Progenitor cell of endocrine pancreas (in vitro differentiated cells): ENCODE measurements at regions not wholly inside any gene's neighbourhood (a gene's known extent, or its start where the extent isn't known, plus 50 kb on each side); places are given as distances from the start of the nearest gene placed in this dataset.

Source experiments
- DNase-seq: peaks from one replicate; pipeline ENCODE4 v3.0.0; 2021; ENCODE audit warnings: low spot score; ENCODE audit not compliant: unreplicated experiment
- H3K27ac Mint-ChIP-seq: 2 replicates; pipeline ENCODE4 v1.8.0; 2021; ENCODE audit warnings: mild to moderate bottlenecking, moderate library complexity, mixed read lengths
- H3K27me3 Mint-ChIP-seq: 2 replicates; pipeline ENCODE4 v1.8.0; 2021; ENCODE audit warnings: mixed read lengths
- H3K36me3 Mint-ChIP-seq: 2 replicates; pipeline ENCODE4 v1.8.0; 2022; ENCODE audit warnings: mixed read lengths; ENCODE audit not compliant: insufficient read depth
- H3K4me1 Mint-ChIP-seq: 2 replicates; pipeline ENCODE4 v1.8.0; 2021; ENCODE audit warnings: low read depth, mixed read lengths
- H3K4me3 Mint-ChIP-seq: 2 replicates; pipeline ENCODE4 v1.8.0; 2021; ENCODE audit warnings: low read depth, mild to moderate bottlenecking, moderate library complexity, mixed read lengths
- H3K9me3 Mint-ChIP-seq: 2 replicates; pipeline ENCODE4 v1.8.0; 2021; ENCODE audit warnings: low read depth, mixed read lengths
- CTCF ChIP-seq: fragments of 200-600 bp; sonication (generic); IDR thresholded peaks from one replicate; pipeline ENCODE4 v1.5.0; 2021; ENCODE audit warnings: antibody characterized with exemption, mild to moderate bottlenecking; ENCODE audit not compliant: unreplicated experiment

- H3K27me3 Mint-ChIP-seq, result peaks cover 5% of the 10 kb centered on the region
- DNase-seq, result no peak
- H3K4me1 Mint-ChIP-seq, result peaks cover 11% of the 10 kb centered on the region
- H3K27ac Mint-ChIP-seq, result no peak overlapping the region
- peaks cover 2% of the 10 kb centered on the region for H3K36me3 Mint-ChIP-seq
- no peak for TF ChIP-seq CTCF
- H3K9me3 Mint-ChIP-seq, result peaks cover 20% of the 10 kb centered on the region
- H3K4me3 Mint-ChIP-seq, result no peak overlapping the region
Measured at GRCh38 chr2:211258646-211259335, 702.4 kb downstream of the CPS1 start.

- no peak overlapping the region for H3K4me3 Mint-ChIP-seq
- DNase-seq, result no peak
- TF ChIP-seq CTCF, result no peak
Measured at GRCh38 chr2:211259831-211260476, 703.6 kb downstream of the CPS1 start.

GRCh38 chr2:211270257-211270656, 713.9 kb downstream of the CPS1 start:
- no peak overlapping the region for H3K27ac Mint-ChIP-seq
- no peaks in the 10 kb centered on the region for H3K36me3 Mint-ChIP-seq
- H3K9me3 Mint-ChIP-seq, result no peaks in the 10 kb centered on the region
- TF ChIP-seq CTCF, result no peak
- H3K27me3 Mint-ChIP-seq, result no peaks in the 10 kb centered on the region
- DNase-seq, result no peak
- H3K4me1 Mint-ChIP-seq, result no peaks in the 10 kb centered on the region
- H3K4me3 Mint-ChIP-seq, result no peak overlapping the region

More at GRCh38 chr2:211259831-211260476, 703.6 kb downstream of the CPS1 start:
- H3K27me3 Mint-ChIP-seq, result peaks cover 5% of the 10 kb centered on the region
- peaks cover 14% of the 10 kb centered on the region for H3K9me3 Mint-ChIP-seq
- no peak overlapping the region for H3K27ac Mint-ChIP-seq
- H3K4me1 Mint-ChIP-seq, result peaks cover 11% of the 10 kb centered on the region
- H3K36me3 Mint-ChIP-seq, result peaks cover 2% of the 10 kb centered on the region

- no peaks in the 10 kb centered on the region for H3K9me3 Mint-ChIP-seq
- H3K4me1 Mint-ChIP-seq, result peaks cover 8% of the 10 kb centered on the region
- DNase-seq, result no peak
- H3K27me3 Mint-ChIP-seq, result no peaks in the 10 kb centered on the region
- TF ChIP-seq CTCF, result no peak
- no peak overlapping the region for H3K27ac Mint-ChIP-seq
- no peak overlapping the region for H3K4me3 Mint-ChIP-seq
- H3K36me3 Mint-ChIP-seq, result no peaks in the 10 kb centered on the region
Measured at GRCh38 chr2:211281430-211282073, 725.2 kb downstream of the CPS1 start.

GRCh38 chr2:211302676-211303075, 746.3 kb downstream of the CPS1 start:
- no peak overlapping the region for H3K4me3 Mint-ChIP-seq
- H3K9me3 Mint-ChIP-seq, result peaks cover 3% of the 10 kb centered on the region
- no peak for TF ChIP-seq CTCF
- no peaks in the 10 kb centered on the region for H3K36me3 Mint-ChIP-seq
- peaks cover 1% of the 10 kb centered on the region for H3K4me1 Mint-ChIP-seq
- no peak for DNase-seq
- no peaks in the 10 kb centered on the region for H3K27me3 Mint-ChIP-seq
- H3K27ac Mint-ChIP-seq, result no peak overlapping the region
